ENCODE measurements at regions not wholly inside any gene's neighbourhood (a gene's known extent, or its start where the extent isn't known, plus 50 kb on each side); places are given as distances from the start of the nearest gene placed in this dataset.

DNA sequence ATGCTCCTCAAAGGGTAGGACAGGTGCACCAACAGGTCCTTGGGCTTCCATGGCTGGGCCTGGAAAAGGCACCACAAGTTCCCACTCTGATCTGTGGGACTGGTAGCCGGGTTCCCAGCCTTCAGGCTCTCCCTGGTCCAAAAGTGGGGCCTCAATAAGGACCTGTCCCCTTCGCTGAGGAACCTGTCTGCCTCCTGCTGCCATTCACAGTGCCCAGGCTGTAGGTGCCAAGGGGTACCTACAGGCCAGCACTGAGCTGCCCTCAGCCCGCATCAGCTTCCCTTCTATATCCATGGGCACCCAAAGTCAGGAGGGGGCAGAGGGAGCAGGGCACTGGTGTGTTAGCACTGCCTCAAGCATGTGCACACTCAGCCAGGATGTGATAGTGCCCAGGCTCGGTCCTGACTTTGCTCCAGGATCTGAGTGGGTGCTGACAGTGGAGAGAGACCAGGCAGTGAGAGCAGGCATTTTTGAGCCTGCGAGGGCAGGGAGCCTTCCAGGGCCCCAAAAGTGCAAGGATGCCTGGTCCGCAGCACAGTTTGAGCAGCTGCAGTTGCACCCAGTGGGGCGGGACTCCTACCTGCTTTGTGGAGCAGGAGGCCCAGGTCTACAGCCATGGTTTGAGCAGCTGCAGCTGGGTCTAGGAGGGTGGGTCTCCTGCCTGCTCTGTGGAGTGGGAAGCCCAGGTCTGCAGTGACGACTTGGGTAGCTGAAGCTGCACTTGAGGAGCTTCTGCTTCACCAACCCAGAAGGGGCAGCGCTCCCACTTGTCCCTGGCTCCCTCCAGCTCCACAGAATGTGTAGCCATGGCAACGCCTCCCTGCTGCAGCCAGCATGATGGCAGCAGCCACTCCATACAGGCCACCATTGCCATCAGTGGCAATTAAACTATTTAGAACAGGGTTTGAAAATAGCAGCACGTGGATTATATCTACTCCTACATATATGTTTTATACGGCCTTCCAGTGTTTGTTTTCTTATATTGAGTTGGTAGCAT is 376.4 kb downstream of the KCTD8 start:
- Histone ChIP-seq H2AFZ (ENCODE audit: low read length) (no peak overlapping the region), H3K9me3 (ENCODE audit: low read length) (no peaks in the 10 kb centered on the region), H3K27ac (ENCODE audit: low read depth, low read length, poor library complexity, severe bottlenecking) (no peak overlapping the region), H3K79me2 (ENCODE audit: insufficient read depth, low read depth, low read length) (no peaks in the 10 kb centered on the region), H4K20me1 (ENCODE audit: insufficient read depth, low read length) (no peaks in the 10 kb centered on the region), H3K4me3 (ENCODE audit: low read depth, low read length, poor library complexity, severe bottlenecking) (no peak overlapping the region), H3K36me3 (ENCODE audit: insufficient read depth, low read length) (no peaks in the 10 kb centered on the region), H3K9me2 (ENCODE audit: insufficient read depth, low read length) (no peaks in the 10 kb centered on the region), H3K4me2 (ENCODE audit: low read length) (no peak overlapping the region), H3K4me1 (ENCODE audit: insufficient read depth, low read length, poor library complexity, severe bottlenecking) (no peaks in the 10 kb centered on the region)
- no TSS peak for BruUV-seq (replicated peaks)
- intact Hi-C loops (cut with micrococcal nuclease; ENCODE audit: unreplicated experiment): no loop called here
- TF ChIP-seq, protein P1, sequence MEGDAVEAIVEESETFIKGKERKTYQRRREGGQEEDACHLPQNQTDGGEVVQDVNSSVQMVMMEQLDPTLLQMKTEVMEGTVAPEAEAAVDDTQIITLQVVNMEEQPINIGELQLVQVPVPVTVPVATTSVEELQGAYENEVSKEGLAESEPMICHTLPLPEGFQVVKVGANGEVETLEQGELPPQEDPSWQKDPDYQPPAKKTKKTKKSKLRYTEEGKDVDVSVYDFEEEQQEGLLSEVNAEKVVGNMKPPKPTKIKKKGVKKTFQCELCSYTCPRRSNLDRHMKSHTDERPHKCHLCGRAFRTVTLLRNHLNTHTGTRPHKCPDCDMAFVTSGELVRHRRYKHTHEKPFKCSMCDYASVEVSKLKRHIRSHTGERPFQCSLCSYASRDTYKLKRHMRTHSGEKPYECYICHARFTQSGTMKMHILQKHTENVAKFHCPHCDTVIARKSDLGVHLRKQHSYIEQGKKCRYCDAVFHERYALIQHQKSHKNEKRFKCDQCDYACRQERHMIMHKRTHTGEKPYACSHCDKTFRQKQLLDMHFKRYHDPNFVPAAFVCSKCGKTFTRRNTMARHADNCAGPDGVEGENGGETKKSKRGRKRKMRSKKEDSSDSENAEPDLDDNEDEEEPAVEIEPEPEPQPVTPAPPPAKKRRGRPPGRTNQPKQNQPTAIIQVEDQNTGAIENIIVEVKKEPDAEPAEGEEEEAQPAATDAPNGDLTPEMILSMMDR (conservative IDR thresholded peaks at IDR 0.05; ENCODE audit: low read length): no peak
- TF ChIP-seq EZH2phosphoT487 (IDR thresholded peaks at IDR 0.05; ENCODE audit: borderline replicate concordance, low read depth, low read length): no peak
- POLR2A ChIA-PET: interaction anchor here (0.5 kb wide), 1 partner anchor 163 kb away, joined by 3 read pairs; no protein-coding TSS in a partner anchor
- CTCF ChIA-PET (ENCODE audit: unreplicated experiment): no interaction called here
- DNase-seq (ENCODE audit: low spot score): no peak

DNA sequence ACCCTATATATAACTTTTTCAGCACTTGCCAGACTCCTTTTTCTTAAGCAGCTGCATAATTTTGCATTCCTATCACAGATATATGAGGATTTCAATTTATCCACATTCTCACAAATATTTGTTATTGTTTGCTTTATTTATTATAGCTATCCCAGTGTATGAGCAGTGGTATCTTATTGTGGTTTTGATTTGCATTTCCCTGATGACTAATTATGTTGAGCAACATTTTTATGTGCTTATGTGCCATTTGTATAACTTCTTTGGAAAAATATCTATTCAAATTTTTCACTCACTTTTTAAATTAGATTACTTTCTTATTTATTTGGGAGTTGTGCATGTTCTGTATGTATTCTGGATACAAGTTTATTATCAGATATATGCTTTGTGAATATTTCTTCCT is 361.9 kb downstream of the KCTD8 start:
- Histone ChIP-seq H2AFZ (ENCODE audit: low read length) (no peak overlapping the region), H3K36me3 (ENCODE audit: insufficient read depth, low read length) (no peaks in the 10 kb centered on the region), H3K27ac (ENCODE audit: low read depth, low read length, poor library complexity, severe bottlenecking) (no peak overlapping the region), H4K20me1 (ENCODE audit: insufficient read depth, low read length) (no peaks in the 10 kb centered on the region), H3K79me2 (ENCODE audit: insufficient read depth, low read depth, low read length) (no peaks in the 10 kb centered on the region), H3K9me3 (ENCODE audit: low read length) (no peaks in the 10 kb centered on the region), H3K4me3 (ENCODE audit: low read depth, low read length, poor library complexity, severe bottlenecking) (no peak overlapping the region), H3K9me2 (ENCODE audit: insufficient read depth, low read length) (no peaks in the 10 kb centered on the region), H3K4me2 (ENCODE audit: low read length) (no peak overlapping the region), H3K4me1 (ENCODE audit: insufficient read depth, low read length, poor library complexity, severe bottlenecking) (no peaks in the 10 kb centered on the region)
- no TSS peak for BruUV-seq (replicated peaks)
- TF ChIP-seq, protein P1 (conservative IDR thresholded peaks at IDR 0.05; ENCODE audit: low read length): no peak
- TF ChIP-seq EZH2phosphoT487 (IDR thresholded peaks at IDR 0.05; ENCODE audit: borderline replicate concordance, low read depth, low read length): no peak
- ChIA-PET CTCF (ENCODE audit: unreplicated experiment) (no interaction called here), POLR2A (interaction anchor here (1.6 kb wide), 1 partner anchor 35 kb away, joined by 4 read pairs; no protein-coding TSS in a partner anchor)
- no peak for DNase-seq (ENCODE audit: low spot score)
- intact Hi-C loops (cut with micrococcal nuclease; ENCODE audit: unreplicated experiment): no loop called here

DNA sequence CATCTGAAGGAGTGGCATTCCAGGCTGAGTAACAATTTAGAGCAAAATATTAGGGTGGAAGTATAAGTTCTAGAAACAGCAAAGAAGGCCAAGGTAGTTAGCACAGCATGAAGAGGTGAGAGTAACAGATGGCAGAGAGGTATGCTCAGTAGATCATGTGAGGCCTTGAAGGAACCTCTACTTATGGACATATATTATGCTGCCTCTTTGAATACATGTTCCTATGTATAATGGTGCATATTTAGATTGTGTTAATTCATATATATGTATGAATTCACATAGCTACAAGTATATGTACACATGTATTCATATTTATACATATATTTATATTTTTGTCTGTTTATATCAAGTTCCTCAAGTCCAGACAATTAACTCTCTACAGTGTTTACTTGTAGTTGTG is 355.2 kb downstream of the KCTD8 start:
- H3K9me3 ChIP-seq (ENCODE audit: low read length): no peaks in the 10 kb centered on the region
- no peaks in the 10 kb centered on the region for H3K4me1 ChIP-seq (ENCODE audit: insufficient read depth, low read length, poor library complexity, severe bottlenecking)
- no peak for DNase-seq (ENCODE audit: low spot score)
- no peak overlapping the region for H3K4me3 ChIP-seq (ENCODE audit: low read depth, low read length, poor library complexity, severe bottlenecking)
- no peaks in the 10 kb centered on the region for H3K79me2 ChIP-seq (ENCODE audit: insufficient read depth, low read depth, low read length)
- no peak overlapping the region for H2AFZ ChIP-seq (ENCODE audit: low read length)
- POLR2A ChIA-PET: no interaction called here
- H4K20me1 ChIP-seq (ENCODE audit: insufficient read depth, low read length): no peaks in the 10 kb centered on the region
- H3K4me2 ChIP-seq (ENCODE audit: low read length): no peak overlapping the region
- BruUV-seq (replicated peaks): no TSS peak
- H3K9me2 ChIP-seq (ENCODE audit: insufficient read depth, low read length): no peaks in the 10 kb centered on the region
- H3K36me3 ChIP-seq (ENCODE audit: insufficient read depth, low read length): no peaks in the 10 kb centered on the region
- TF ChIP-seq, protein P1 (conservative IDR thresholded peaks at IDR 0.05; ENCODE audit: low read length): no peak
- no peak for TF ChIP-seq EZH2phosphoT487 (IDR thresholded peaks at IDR 0.05; ENCODE audit: borderline replicate concordance, low read depth, low read length)
- H3K27ac ChIP-seq (ENCODE audit: low read depth, low read length, poor library complexity, severe bottlenecking): no peak overlapping the region
- CTCF ChIA-PET (ENCODE audit: unreplicated experiment): no interaction called here
- intact Hi-C loops (cut with micrococcal nuclease; ENCODE audit: unreplicated experiment): no loop called here
